C4-2B (cell line): ENCODE measurements at regions not wholly inside any gene's neighbourhood (a gene's known extent, or its start where the extent isn't known, plus 50 kb on each side); places are given as distances from the start of the nearest gene placed in this dataset.

ENCODE experiments used
- H3K27ac ChIP-seq: fragments of 450-650 bp; 2 replicates; pipeline ENCODE4 v1.5.1; 2017
- CTCF ChIP-seq: fragments of 450-650 bp; conservative IDR thresholded peaks from 2 replicates; pipeline ENCODE4 v1.5.1; 2017; ENCODE audit warnings: mild to moderate bottlenecking
- ZFX ChIP-seq: fragments of 450-650 bp; IDR thresholded peaks from 2 replicates; pipeline ENCODE4 v1.6.1; 2017

DNA sequence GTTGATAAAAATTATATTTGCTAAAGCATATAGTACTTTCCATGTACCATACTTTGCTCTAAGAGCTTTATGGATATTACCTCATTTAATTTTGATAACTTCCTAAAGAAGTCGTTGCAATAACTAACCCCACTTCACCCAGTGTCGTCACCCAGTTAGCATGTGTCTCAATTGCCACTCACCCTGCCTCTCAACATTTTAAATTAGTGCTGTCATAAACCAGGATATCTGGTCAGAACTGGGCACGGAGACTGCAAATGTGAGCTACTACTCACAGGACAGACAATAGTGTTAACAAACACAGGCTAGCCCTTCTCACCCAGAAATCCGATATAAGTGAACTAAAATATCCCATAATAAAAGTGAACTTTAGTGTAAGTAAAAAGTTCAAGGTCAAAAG is 430.6 kb downstream of the KLF12 start:
- TF ChIP-seq ZFX = no peak
- no peak for TF ChIP-seq CTCF
- H3K27ac ChIP-seq = no peak overlapping the region

DNA sequence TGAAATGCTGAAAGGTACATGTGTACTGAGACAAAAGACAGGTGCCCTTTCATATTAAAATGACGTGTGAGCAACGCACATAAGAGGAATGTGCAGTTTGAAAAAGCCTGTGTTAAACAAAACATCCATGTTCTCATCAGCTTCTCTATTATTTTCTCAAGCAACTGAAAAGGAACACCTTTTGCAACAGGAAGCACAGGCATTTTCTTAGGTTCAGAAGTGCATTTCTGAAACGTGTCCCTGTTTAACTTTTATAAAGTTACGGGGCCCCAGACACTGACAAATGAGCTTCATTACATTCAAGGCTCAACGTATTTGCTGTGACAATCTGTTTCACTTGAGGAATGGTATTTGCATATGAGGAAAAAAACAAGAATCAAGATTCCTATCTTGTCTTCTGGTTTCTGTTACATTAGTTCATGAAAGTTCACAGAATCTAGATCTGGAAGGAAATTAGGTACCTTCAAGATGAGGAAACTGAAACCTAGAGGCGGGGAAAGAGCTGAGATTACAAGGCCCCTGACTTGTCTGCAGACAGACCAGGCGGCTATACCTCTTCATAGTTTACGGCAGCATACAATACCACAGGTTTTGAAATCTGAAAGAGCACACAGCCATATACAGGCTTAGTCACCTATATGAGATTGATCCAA is 431.7 kb downstream of the KLF12 start:
- no peak for TF ChIP-seq CTCF
- TF ChIP-seq ZFX = no peak
- no peak overlapping the region for H3K27ac ChIP-seq

DNA sequence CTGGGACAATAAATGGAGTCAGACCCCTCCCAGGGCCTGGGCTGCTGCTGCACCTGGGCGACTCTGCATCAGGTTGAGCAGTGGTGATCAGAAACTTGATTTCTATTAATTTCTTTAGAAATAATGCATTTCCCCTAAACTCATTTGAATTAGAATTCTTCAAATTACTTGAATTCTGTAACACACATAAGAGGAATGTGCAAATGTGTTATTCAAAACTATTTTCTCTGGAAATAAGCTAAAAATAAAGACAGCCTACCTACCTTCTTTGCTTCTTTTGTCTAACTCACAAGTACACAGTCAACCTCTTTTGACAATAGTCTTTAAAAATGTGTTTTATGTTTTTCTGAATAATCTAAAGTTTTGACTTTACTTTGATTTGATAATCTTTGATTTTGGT is 433.0 kb downstream of the KLF12 start:
- H3K27ac ChIP-seq = no peak overlapping the region

GRCh38 chr13:73698859-73699258 is 435.3 kb downstream of the KLF12 start:
- TF ChIP-seq CTCF (no peak), ZFX (no peak)

More for the DNA sequence above, 433.0 kb downstream of the KLF12 start:
- no peak for TF ChIP-seq CTCF

DNA sequence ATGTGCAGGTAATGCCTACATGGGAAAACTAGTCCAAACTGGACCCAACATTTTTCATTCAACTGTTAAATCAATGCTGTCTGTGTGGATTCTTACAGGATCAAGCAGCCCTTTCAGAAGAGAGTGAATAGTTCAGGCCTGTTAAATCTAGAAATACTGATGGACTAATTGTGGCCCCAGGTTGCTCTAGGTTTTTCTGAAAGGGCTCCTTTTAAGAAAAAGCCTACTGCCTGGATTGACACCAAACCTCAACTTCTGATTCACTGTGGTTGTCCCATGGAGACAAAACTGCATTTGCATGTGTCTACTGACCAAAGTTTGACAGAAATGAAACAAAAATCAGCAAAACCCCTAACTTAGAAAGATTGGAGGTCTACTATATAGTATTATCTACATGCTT is 437.0 kb downstream of the KLF12 start:
- H3K27ac ChIP-seq = no peak overlapping the region
- TF ChIP-seq CTCF (no peak), ZFX (no peak)

More at GRCh38 chr13:73698859-73699258, 435.3 kb downstream of the KLF12 start:
- no peak overlapping the region for H3K27ac ChIP-seq

GRCh38 chr13:73696713-73697112 is 437.5 kb downstream of the KLF12 start:
- TF ChIP-seq CTCF (no peak), ZFX (no peak)
- H3K27ac ChIP-seq = no peak overlapping the region

DNA sequence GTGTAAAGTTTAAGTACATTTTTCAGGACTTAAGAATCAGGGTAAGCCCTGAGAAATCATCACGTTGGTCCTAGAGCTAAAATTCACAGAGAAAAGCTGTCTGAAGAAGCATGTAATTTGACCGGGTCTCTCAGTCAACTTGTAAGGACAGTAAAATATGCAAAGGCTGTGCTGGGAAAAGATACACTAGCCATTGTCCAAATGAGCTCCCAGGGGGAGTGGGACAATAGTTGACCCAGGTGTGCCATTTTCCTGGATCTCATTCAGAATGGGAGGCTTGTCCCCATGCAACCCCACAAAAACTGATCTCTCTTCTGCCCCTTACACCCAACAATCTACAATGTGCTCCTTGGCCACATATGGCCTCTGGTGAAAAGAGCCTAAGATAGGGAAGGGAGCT is 437.9 kb downstream of the KLF12 start:
- no peak overlapping the region for H3K27ac ChIP-seq
- TF ChIP-seq CTCF (no peak), ZFX (no peak)
